Gastrocnemius medialis (tissue), 4 donors: ENCODE measurements at regions not wholly inside any gene's neighbourhood (a gene's known extent, or its start where the extent isn't known, plus 50 kb on each side); places are given as distances from the start of the nearest gene placed in this dataset.

Experiments
- ATAC-seq, 2 donors: fragments of 150-250 bp; one replicate each; pipeline ENCODE4 v1.9.1; 2016
- DNase-seq, 2 donors: peaks; one replicate each; pipeline ENCODE4 v3.0.0-alpha.2; 2019
- H3K27ac ChIP-seq, 4 donors: fragments of 200-600 bp; sonication (generic); 1 replicate in 1 of 4; 2 replicates in 3 of 4; pipeline ENCODE4 v1.5.1; 2016 to 2018; ENCODE audit warnings: mild to moderate bottlenecking in 2 of 4, moderate library complexity in 1 of 4
- H3K27me3 ChIP-seq, 3 donors: fragments of 200-600 bp; sonication (generic) in 2 of 3; 1 replicate in 1 of 3; 2 replicates in 2 of 3; pipeline versions ENCODE4 v1.5.1 to v1.6.0; 2016 to 2019; ENCODE audit warnings: mild to moderate bottlenecking in 1 of 3, moderate library complexity in 1 of 3
- H3K36me3 ChIP-seq, 2 donors: fragments of 200-600 bp; sonication (generic) in 1 of 2; one replicate each; pipeline ENCODE4 v1.5.1; 2017 to 2018
- H3K4me1 ChIP-seq, 2 donors: fragments of 200-600 bp; sonication (generic) in 1 of 2; one replicate each; pipeline ENCODE4 v1.5.1; 2016 to 2017; ENCODE audit warnings: mild to moderate bottlenecking in 2 of 2
- H3K4me3 ChIP-seq, 4 donors: fragments of 200-600 bp; sonication (generic) in 3 of 4; 1 replicate in 1 of 4; 2 replicates in 3 of 4; pipeline ENCODE4 v1.5.1; 2016 to 2019; ENCODE audit warnings: mild to moderate bottlenecking in 2 of 4
- H3K9me3 ChIP-seq, 3 donors: fragments of 200-600 bp; sonication (generic) in 2 of 3; 1 replicate in 1 of 3; 2 replicates in 2 of 3; pipeline ENCODE4 v1.5.1; 2016 to 2019
- POLR2A ChIP-seq, 2 donors: fragments of 450-650 bp; IDR thresholded peaks; one replicate each; pipeline ENCODE4 v1.6.1; 2017; ENCODE audit warnings: antibody characterized with exemption in 2 of 2, mild to moderate bottlenecking in 2 of 2, moderate library complexity in 2 of 2
- in situ Hi-C, 4 donors: fragments of 200-750 bp; cut with MboI; loops; one replicate each; pipeline versions ENCODE4 v1.15.0 to v1.8.0; 2017; ENCODE audit warnings: low sequenced_read_pairs in 4 of 4
- intact Hi-C: fragments of 100-400 bp; cut with DNase I; formaldehyde crosslinking; loops from one replicate; pipeline ENCODE4 v1.15.1; 2023; ENCODE audit warnings: low total_unique reads
- TF ChIP-seq, protein P1 (sequence below), 5 experiments: fragments of 450-650 bp in 3 of 5; fragments of 200-600 bp in 2 of 5; sonication (generic) in 2 of 5; IDR thresholded peaks in 4 of 5; conservative IDR thresholded peaks in 1 of 5; 1 replicate in 4 of 5; 2 replicates in 1 of 5; pipeline ENCODE4 v1.5.1; 2016 to 2019; ENCODE audit warnings: antibody characterized with exemption in 5 of 5, mild to moderate bottlenecking in 3 of 5, moderate library complexity in 3 of 5

DNA sequence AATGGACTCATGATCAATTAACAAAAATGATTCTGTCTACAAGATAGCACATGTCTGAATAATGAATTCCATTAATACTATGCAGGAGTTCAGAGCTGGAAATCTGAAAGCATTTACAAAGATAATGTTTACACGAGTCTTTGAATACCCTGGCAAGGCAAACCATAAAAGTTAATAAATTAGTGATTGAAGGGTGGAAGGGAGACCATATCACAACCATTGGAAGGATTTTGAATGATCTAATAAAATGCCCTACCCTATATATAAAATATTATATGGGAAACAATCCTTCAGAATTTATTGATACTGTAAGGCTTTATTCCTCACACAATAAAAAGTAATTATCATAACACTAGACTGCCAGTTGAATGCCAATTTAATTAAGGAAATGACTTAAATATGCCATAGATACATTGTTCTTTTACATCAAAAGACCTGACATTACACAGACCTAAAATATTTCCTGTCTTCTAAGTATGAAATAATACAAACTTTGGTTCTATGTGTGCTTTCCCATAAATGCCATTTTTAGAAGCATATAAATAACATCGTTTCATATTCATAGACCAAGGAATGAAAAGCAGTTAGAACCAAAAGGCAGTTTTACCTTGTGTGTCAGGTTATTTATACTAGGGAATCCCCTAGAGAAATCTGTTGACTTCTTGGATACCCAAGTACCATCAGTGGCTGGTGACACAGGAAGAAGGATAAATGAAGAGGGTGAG lies 249.2 kb upstream of the MARCKS start:
- TF ChIP-seq, protein P1, sequence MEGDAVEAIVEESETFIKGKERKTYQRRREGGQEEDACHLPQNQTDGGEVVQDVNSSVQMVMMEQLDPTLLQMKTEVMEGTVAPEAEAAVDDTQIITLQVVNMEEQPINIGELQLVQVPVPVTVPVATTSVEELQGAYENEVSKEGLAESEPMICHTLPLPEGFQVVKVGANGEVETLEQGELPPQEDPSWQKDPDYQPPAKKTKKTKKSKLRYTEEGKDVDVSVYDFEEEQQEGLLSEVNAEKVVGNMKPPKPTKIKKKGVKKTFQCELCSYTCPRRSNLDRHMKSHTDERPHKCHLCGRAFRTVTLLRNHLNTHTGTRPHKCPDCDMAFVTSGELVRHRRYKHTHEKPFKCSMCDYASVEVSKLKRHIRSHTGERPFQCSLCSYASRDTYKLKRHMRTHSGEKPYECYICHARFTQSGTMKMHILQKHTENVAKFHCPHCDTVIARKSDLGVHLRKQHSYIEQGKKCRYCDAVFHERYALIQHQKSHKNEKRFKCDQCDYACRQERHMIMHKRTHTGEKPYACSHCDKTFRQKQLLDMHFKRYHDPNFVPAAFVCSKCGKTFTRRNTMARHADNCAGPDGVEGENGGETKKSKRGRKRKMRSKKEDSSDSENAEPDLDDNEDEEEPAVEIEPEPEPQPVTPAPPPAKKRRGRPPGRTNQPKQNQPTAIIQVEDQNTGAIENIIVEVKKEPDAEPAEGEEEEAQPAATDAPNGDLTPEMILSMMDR (IDR thresholded peaks at IDR 0.05 in 4 of 5, conservative IDR thresholded peaks at IDR 0.05 in 1 of 5): no peak
- no peak for TF ChIP-seq POLR2A (IDR thresholded peaks at IDR 0.05)
- ATAC-seq (no peak), DNase-seq (no peak)
- Histone ChIP-seq H3K27ac (no peak overlapping the region), H3K27me3 (no peaks in the 10 kb centered on the region), H3K4me1 (peaks cover 8 to 10% of the 10 kb centered on the region in 2 donors), H3K36me3 (no peaks in the 10 kb centered on the region), H3K9me3 (no peaks in the 10 kb centered on the region), H3K4me3 (no peak overlapping the region)
- in situ Hi-C loops (no loop called here), intact Hi-C loops (no loop called here)

DNA sequence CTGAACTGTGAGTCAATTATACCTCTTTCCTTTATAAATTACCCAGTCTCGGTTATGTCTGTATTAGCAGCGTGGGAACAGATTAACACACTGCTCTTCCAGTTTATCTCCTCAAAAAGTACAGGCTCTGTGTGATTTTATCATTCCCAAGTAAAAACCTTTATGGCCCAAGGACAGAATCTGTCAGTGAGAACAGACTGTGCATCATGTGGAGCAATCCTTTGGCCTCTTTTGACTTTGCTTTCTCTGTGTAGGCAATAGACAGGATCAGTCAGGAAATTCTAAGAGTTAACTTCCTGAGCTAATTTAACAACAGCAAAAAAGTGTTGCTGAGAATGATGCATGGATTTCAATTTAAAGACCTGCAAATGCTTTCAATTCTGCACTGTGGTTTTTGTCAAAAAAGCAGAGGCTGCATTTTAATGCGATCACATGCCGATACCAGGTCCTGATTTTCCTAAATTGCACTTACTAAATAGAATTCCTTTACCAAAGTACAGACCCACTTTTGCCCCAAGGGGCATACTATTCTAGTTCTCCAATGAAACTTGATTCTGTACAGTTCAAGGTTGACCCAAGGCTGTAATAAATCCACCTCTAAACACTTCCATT lies 246.7 kb upstream of the MARCKS start:
- in situ Hi-C loops: no loop called here
- H3K4me3 ChIP-seq: no peak overlapping the region

GRCh38 chr6:113616701-113617274 lies 240.4 kb upstream of the MARCKS start:
- ATAC-seq (no peak), DNase-seq (no peak)
- H3K4me3 ChIP-seq: no peak overlapping the region
- TF ChIP-seq POLR2A (IDR thresholded peaks at IDR 0.05): no peak
- TF ChIP-seq, protein P1 (IDR thresholded peaks at IDR 0.05 in 4 of 5, conservative IDR thresholded peaks at IDR 0.05 in 1 of 5): no peak
- H3K4me1 ChIP-seq: peaks cover 8 to 10% of the 10 kb centered on the region in 2 donors
- H3K27ac ChIP-seq: no peak overlapping the region
- in situ Hi-C loops: no loop called here
- H3K9me3 ChIP-seq: no peaks in the 10 kb centered on the region
- intact Hi-C loops: no loop called here
- H3K36me3 ChIP-seq: no peaks in the 10 kb centered on the region
- H3K27me3 ChIP-seq: no peaks in the 10 kb centered on the region

More for the DNA sequence above, 246.7 kb upstream of the MARCKS start:
- DNase-seq (no peak), ATAC-seq (no peak)
- Histone ChIP-seq H3K27ac (no peak overlapping the region), H3K27me3 (no peaks in the 10 kb centered on the region), H3K4me1 (peaks cover 8 to 10% of the 10 kb centered on the region in 2 donors), H3K36me3 (no peaks in the 10 kb centered on the region), H3K9me3 (no peaks in the 10 kb centered on the region)
- intact Hi-C loops: no loop called here
- TF ChIP-seq, protein P1 (IDR thresholded peaks at IDR 0.05 in 4 of 5, conservative IDR thresholded peaks at IDR 0.05 in 1 of 5): no peak
- no peak for TF ChIP-seq POLR2A (IDR thresholded peaks at IDR 0.05)

DNA sequence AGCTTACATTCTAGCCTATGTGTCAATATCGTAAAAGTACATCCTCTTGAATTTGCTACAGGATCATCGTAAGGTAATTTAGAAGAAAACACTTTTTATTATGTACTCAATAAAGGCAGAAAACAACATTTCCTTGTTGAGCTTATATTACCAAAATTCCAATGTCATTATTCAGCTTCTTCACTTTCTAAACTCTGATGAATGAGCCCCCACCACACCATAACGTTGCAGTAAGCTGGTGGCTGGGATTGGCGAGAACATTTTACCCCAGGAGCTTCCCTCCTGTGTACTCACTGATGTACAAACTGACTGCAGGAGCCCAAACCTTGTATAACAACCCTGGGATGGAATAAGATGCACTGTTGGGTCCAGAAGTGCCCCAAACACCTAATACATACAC lies 238.1 kb upstream of the MARCKS start:
- intact Hi-C loops: no loop called here
- peaks cover 0 to 7% of the 10 kb centered on the region in 2 donors for H3K36me3 ChIP-seq
- ATAC-seq: no peak

More for the DNA sequence above, 238.1 kb upstream of the MARCKS start:
- Histone ChIP-seq H3K27ac (no peak overlapping the region), H3K27me3 (no peaks in the 10 kb centered on the region), H3K9me3 (no peaks in the 10 kb centered on the region), H3K4me1 (peaks cover 8% of the 10 kb centered on the region in 2 donors), H3K4me3 (no peak overlapping the region)
- DNase-seq: no peak
- in situ Hi-C loops: no loop called here
- TF ChIP-seq, protein P1 (IDR thresholded peaks at IDR 0.05 in 4 of 5, conservative IDR thresholded peaks at IDR 0.05 in 1 of 5): no peak
- TF ChIP-seq POLR2A (IDR thresholded peaks at IDR 0.05): no peak
